PC-3 (cell line): ENCODE measurements at regions not wholly inside any gene's neighbourhood (a gene's known extent, or its start where the extent isn't known, plus 50 kb on each side); places are given as distances from the start of the nearest gene placed in this dataset.

ENCODE experiments used
- ATAC-seq: fragments of 200-7000 bp; cut with Tn5 transposase; 2 replicates; pipeline ENCODE4 v1.9.1; 2020; ENCODE audit warnings: mild to moderate bottlenecking, moderate library complexity
- BruUV-seq: library from RNA; stranded (reverse); fragments of 400-500 nt; replicated peaks from 2 replicates; lab custom pipeline; 2021; lab: Mats Ljungman, UMichigan
- CTCF ChIA-PET: fragments of 300-600 bp; sonication (Branson Sonifier 250); formaldehyde crosslinking; loops from one replicate; lab custom pipeline; 2022; ENCODE audit warnings: antibody characterized with exemption; lab: Charles Lee
- POLR2A ChIA-PET: fragments of 300-600 bp; sonication (Branson Sonifier 250); formaldehyde crosslinking; loops from one replicate; lab custom pipeline; 2022; ENCODE audit warnings: antibody characterized with exemption; ENCODE audit not compliant: unreplicated experiment; lab: Charles Lee
- DNase-seq: peaks from one replicate; pipeline ENCODE4 v3.0.0-alpha.2; 2015
- H2AFZ ChIP-seq: fragments of 300-600 bp; sonication (generic); 2 replicates; pipeline ENCODE4 v1.6.0; 2016; ENCODE audit warnings: antibody characterized with exemption, low read length
- H3F3A ChIP-seq: fragments of 300-600 bp; sonication (generic); one replicate; pipeline ENCODE4 v1.6.0; 2017; ENCODE audit warnings: antibody characterized with exemption, low read length, control low read depth, mild to moderate bottlenecking; ENCODE audit not compliant: unreplicated experiment
- H3K27ac ChIP-seq: fragments of 300-600 bp; sonication (generic); 2 replicates; pipeline ENCODE4 v1.5.1; 2016; ENCODE audit warnings: mild to moderate bottlenecking, low read length
- H3K27me3 ChIP-seq: fragments of 300-600 bp; sonication (generic); 2 replicates; pipeline ENCODE4 v1.6.1; 2016; ENCODE audit warnings: low read length, mixed read lengths
- H3K36me3 ChIP-seq: fragments of 300-600 bp; sonication (generic); 2 replicates; pipeline ENCODE4 v1.6.1; 2016; ENCODE audit warnings: low read depth, mixed run types, low read length, mixed read lengths
- H3K4me1 ChIP-seq: fragments of 300-600 bp; sonication (generic); 2 replicates; pipeline ENCODE4 v1.5.1; 2016; ENCODE audit warnings: low read length; ENCODE audit not compliant: insufficient read depth
- H3K4me2 ChIP-seq: fragments of 300-600 bp; sonication (generic); 2 replicates; pipeline ENCODE4 v1.6.0; 2016; ENCODE audit warnings: low read length
- H3K4me3 ChIP-seq: fragments of 300-600 bp; sonication (generic); 2 replicates; pipeline ENCODE4 v1.5.1; 2016; ENCODE audit warnings: mild to moderate bottlenecking, low read length, mixed read lengths
- H3K79me2 ChIP-seq: fragments of 300-600 bp; sonication (generic); 2 replicates; pipeline ENCODE4 v1.6.1; 2017; ENCODE audit warnings: low read length, mixed read lengths
- H3K9ac ChIP-seq: fragments of 300-600 bp; sonication (generic); 2 replicates; pipeline ENCODE4 v1.6.0; 2016; ENCODE audit warnings: mild to moderate bottlenecking, low read length
- H3K9me2 ChIP-seq: fragments of 300-600 bp; sonication (generic); replicated peaks from 2 replicates; pipeline ENCODE4 v1.6.1; 2016; ENCODE audit warnings: mixed run types, low read length, mixed read lengths
- H3K9me3 ChIP-seq: fragments of 300-600 bp; sonication (generic); 2 replicates; pipeline ENCODE4 v1.6.1; 2016; ENCODE audit warnings: low read length, mixed read lengths
- H4K20me1 ChIP-seq: fragments of 300-600 bp; sonication (generic); 2 replicates; pipeline ENCODE4 v1.6.1; 2016; ENCODE audit warnings: low read length, mixed read lengths
- CTCF ChIP-seq: fragments of 300-600 bp; sonication (generic); conservative IDR thresholded peaks from 2 replicates; pipeline ENCODE4 v1.5.1; 2017; ENCODE audit warnings: antibody characterized with exemption, low read depth, mild to moderate bottlenecking, low read length
- EZH2 ChIP-seq: fragments of 300-600 bp; sonication (generic); IDR thresholded peaks from one replicate; pipeline ENCODE4 v1.6.1; 2017; ENCODE audit warnings: antibody characterized with exemption, mild to moderate bottlenecking, low read length; ENCODE audit not compliant: unreplicated experiment
- EZH2phosphoT487 ChIP-seq: fragments of 300-600 bp; sonication (generic); IDR thresholded peaks from 2 replicates; pipeline ENCODE4 v1.6.1; 2018; ENCODE audit warnings: mild to moderate bottlenecking, antibody characterized with exemption, low read length, borderline replicate concordance
- intact Hi-C: fragments of 100-400 bp; cut with micrococcal nuclease; formaldehyde crosslinking; loops from 2 replicates; pipeline ENCODE4 v1.9.0; 2023

- Histone ChIP-seq H3F3A (no peaks in the 10 kb centered on the region), H3K9me2 (no peaks in the 10 kb centered on the region), H3K79me2 (no peaks in the 10 kb centered on the region), H3K4me2 (no peak overlapping the region), H3K9me3 (no peaks in the 10 kb centered on the region), H3K4me1 (no peaks in the 10 kb centered on the region), H2AFZ (no peak overlapping the region), H3K27ac (no peak overlapping the region), H4K20me1 (no peaks in the 10 kb centered on the region), H3K4me3 (no peak overlapping the region), H3K9ac (no peak overlapping the region), H3K36me3 (no peaks in the 10 kb centered on the region), H3K27me3 (no peaks in the 10 kb centered on the region)
- DNase-seq (no peak), ATAC-seq (no peak)
- intact Hi-C loops, result no loop called here
- POLR2A ChIA-PET, result no interaction called here
- CTCF ChIA-PET, result no interaction called here
- BruUV-seq, result no TSS peak
- TF ChIP-seq EZH2phosphoT487, result no peak
- TF ChIP-seq CTCF, result no peak
- TF ChIP-seq EZH2, result no peak
Observed at GRCh38 chr3:102259663-102260062, 175.2 kb upstream of the ZPLD1 start.

GRCh38 chr3:102265720-102266119 lies 169.1 kb upstream of the ZPLD1 start:
- no peaks in the 10 kb centered on the region for H3K36me3 ChIP-seq
- POLR2A ChIA-PET, result no interaction called here
- BruUV-seq, result no TSS peak

GRCh38 chr3:102269406-102269805 lies 165.4 kb upstream of the ZPLD1 start:
- Histone ChIP-seq H3K9ac (no peak overlapping the region), H3K4me2 (no peak overlapping the region), H3K36me3 (no peaks in the 10 kb centered on the region), H3K79me2 (no peaks in the 10 kb centered on the region), H3K4me3 (no peak overlapping the region), H3F3A (no peaks in the 10 kb centered on the region), H2AFZ (no peak overlapping the region), H3K9me3 (no peaks in the 10 kb centered on the region), H3K9me2 (no peaks in the 10 kb centered on the region), H3K4me1 (no peaks in the 10 kb centered on the region), H3K27me3 (no peaks in the 10 kb centered on the region), H4K20me1 (no peaks in the 10 kb centered on the region), H3K27ac (no peak overlapping the region)
- intact Hi-C loops, result no loop called here
- BruUV-seq, result no TSS peak
- CTCF ChIA-PET, result no interaction called here
- ATAC-seq (no peak), DNase-seq (no peak)
- POLR2A ChIA-PET, result no interaction called here
- TF ChIP-seq EZH2 (no peak), EZH2phosphoT487 (no peak), CTCF (no peak)

More at GRCh38 chr3:102265720-102266119, 169.1 kb upstream of the ZPLD1 start:
- Histone ChIP-seq H3K4me3 (no peak overlapping the region), H3K4me2 (no peak overlapping the region), H3K9me3 (no peaks in the 10 kb centered on the region), H4K20me1 (no peaks in the 10 kb centered on the region), H3F3A (no peaks in the 10 kb centered on the region), H3K9ac (no peak overlapping the region), H3K27ac (no peak overlapping the region), H3K4me1 (no peaks in the 10 kb centered on the region), H3K79me2 (no peaks in the 10 kb centered on the region), H2AFZ (no peak overlapping the region), H3K9me2 (no peaks in the 10 kb centered on the region), H3K27me3 (no peaks in the 10 kb centered on the region)
- DNase-seq (no peak), ATAC-seq (no peak)
- intact Hi-C loops, result no loop called here
- CTCF ChIA-PET, result no interaction called here
- TF ChIP-seq EZH2 (no peak), CTCF (no peak), EZH2phosphoT487 (no peak)
